Mucosa of rectum (tissue), 2 donors: ENCODE measurements at regions not wholly inside any gene's neighbourhood (a gene's known extent, or its start where the extent isn't known, plus 50 kb on each side); places are given as distances from the start of the nearest gene placed in this dataset.

Experiments
- H3K27ac ChIP-seq, 2 donors: one replicate each; pipeline ENCODE4 v1.7.0; 2013; ENCODE audit warnings: inconsistent platforms in 2 of 2, low read depth in 2 of 2, low read length in 2 of 2
- H3K27me3 ChIP-seq, 2 donors: one replicate each; pipeline ENCODE4 v1.7.0; 2013; ENCODE audit warnings: low read length in 2 of 2; ENCODE audit not compliant: control insufficient read depth in 2 of 2, insufficient read depth in 2 of 2
- H3K36me3 ChIP-seq, 2 donors: one replicate each; pipeline ENCODE4 v1.7.0; 2013; ENCODE audit warnings: low read length in 2 of 2; ENCODE audit not compliant: control insufficient read depth in 2 of 2, insufficient read depth in 2 of 2
- H3K4me1 ChIP-seq, 2 donors: one replicate each; pipeline ENCODE4 v1.7.0; 2013; ENCODE audit warnings: low read length in 2 of 2, mild to moderate bottlenecking in 1 of 2; ENCODE audit not compliant: control insufficient read depth in 2 of 2, insufficient read depth in 2 of 2
- H3K4me3 ChIP-seq, 2 donors: one replicate each; pipeline ENCODE4 v1.7.0; 2013; ENCODE audit warnings: low read length in 2 of 2
- H3K9ac ChIP-seq, 2 donors: one replicate each; pipeline ENCODE4 v1.7.0; 2013; ENCODE audit warnings: low read length in 2 of 2, low read depth in 1 of 2, mild to moderate bottlenecking in 1 of 2
- H3K9me3 ChIP-seq, 2 donors: one replicate each; pipeline ENCODE4 v1.7.0; 2013; ENCODE audit warnings: low read length in 2 of 2; ENCODE audit not compliant: control insufficient read depth in 2 of 2
- donor health status: healthy.
- donor health status: Normal muscosa, but diverticular disease.

DNA sequence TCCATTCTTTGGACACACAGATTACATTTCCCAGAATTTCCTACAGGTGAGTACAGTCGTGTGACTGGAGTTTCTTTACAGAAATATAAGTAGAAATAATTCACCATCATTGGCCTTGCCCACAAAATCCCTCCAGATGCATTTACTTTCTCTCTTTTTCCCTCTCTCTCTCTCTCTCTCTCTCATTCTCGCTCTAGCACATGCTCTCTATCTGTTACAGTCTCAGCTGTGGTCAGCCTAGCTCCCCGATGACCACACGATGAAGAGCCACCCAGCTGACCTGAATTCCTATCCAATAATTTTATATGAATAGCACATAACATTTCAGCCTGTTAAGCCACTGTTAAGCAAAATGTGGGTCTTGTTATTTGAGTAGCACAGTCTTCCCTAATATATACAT is 507.9 kb downstream of the PCDH7 start:
- Histone ChIP-seq H3K9ac (no peak overlapping the region), H3K4me3 (no peak overlapping the region), H3K9me3 (no peaks in the 10 kb centered on the region), H3K4me1 (no peaks in the 10 kb centered on the region), H3K27me3 (no peaks in the 10 kb centered on the region), H3K27ac (no peak overlapping the region), H3K36me3 (no peaks in the 10 kb centered on the region)

DNA sequence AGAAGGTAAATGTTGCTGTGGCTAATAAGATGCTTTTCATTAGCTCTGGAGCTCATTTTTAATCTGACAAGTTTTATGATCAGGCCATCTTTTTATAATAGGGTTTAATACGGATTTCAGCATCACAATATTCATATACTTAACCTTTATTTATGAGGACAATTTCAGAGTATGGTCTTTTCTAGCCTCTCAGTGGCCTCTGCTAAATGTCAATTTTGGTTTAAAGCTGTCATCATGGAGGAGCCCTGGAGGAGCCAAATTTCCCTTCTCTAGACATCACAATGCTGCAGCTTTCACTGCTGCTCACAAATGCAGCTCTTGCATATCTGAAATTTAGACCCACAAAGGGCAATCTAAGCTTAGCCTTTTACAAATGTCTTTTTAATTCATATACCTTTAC is 510.4 kb downstream of the PCDH7 start:
- H3K9ac ChIP-seq, result no peak overlapping the region
- H3K9me3 ChIP-seq, result no peaks in the 10 kb centered on the region
- H3K27ac ChIP-seq, result no peak overlapping the region
- no peaks in the 10 kb centered on the region for H3K27me3 ChIP-seq
- no peak overlapping the region for H3K4me3 ChIP-seq
- no peaks in the 10 kb centered on the region for H3K36me3 ChIP-seq
- no peaks in the 10 kb centered on the region for H3K4me1 ChIP-seq

DNA sequence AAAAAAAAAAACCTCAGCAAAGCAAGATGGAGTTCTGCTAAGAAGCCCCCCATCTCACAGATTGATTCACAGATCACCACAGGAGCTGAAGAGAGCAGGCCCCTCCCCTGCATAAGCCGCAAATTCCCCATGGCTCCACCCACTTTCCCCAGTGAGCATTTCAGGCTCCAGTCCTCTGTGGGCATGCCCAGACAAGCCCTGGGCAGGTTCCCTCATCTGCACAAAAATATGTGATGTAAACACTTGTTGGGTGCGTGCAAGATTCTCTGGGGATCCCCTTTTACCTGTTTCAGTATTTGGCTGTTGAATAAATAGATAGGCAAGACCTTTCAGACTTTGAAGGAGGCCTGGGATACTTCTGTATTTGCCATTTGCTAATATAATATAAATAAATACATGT is 514.3 kb downstream of the PCDH7 start:
- no peak overlapping the region for H3K9ac ChIP-seq
- H3K4me1 ChIP-seq, result no peaks in the 10 kb centered on the region
- H3K27ac ChIP-seq, result no peak overlapping the region
- no peaks in the 10 kb centered on the region for H3K27me3 ChIP-seq
- H3K36me3 ChIP-seq, result no peaks in the 10 kb centered on the region
- no peaks in the 10 kb centered on the region for H3K9me3 ChIP-seq
- H3K4me3 ChIP-seq, result no peak overlapping the region

DNA sequence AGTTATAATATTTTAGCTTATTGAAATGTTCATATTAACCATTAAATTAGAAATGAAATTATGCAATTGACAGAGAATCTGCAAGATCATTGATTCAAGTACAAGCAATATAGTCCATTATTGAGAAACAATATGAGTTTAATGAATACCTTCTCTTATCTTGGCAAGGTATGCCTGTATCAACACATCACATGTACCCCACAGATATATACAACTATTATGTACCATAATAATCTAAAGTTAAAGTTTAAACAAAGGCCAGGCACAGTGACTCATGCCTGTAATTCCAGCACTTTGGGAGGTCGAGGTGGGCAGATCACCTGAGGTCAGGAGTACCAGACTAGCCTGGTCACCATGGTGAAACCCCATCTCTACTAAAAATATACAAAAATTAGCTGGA is 514.7 kb downstream of the PCDH7 start:
- H3K9me3 ChIP-seq, result no peaks in the 10 kb centered on the region
- H3K36me3 ChIP-seq, result no peaks in the 10 kb centered on the region
- H3K9ac ChIP-seq, result no peak overlapping the region
- no peaks in the 10 kb centered on the region for H3K27me3 ChIP-seq
- no peaks in the 10 kb centered on the region for H3K4me1 ChIP-seq
- H3K27ac ChIP-seq, result no peak overlapping the region
- H3K4me3 ChIP-seq, result no peak overlapping the region

DNA sequence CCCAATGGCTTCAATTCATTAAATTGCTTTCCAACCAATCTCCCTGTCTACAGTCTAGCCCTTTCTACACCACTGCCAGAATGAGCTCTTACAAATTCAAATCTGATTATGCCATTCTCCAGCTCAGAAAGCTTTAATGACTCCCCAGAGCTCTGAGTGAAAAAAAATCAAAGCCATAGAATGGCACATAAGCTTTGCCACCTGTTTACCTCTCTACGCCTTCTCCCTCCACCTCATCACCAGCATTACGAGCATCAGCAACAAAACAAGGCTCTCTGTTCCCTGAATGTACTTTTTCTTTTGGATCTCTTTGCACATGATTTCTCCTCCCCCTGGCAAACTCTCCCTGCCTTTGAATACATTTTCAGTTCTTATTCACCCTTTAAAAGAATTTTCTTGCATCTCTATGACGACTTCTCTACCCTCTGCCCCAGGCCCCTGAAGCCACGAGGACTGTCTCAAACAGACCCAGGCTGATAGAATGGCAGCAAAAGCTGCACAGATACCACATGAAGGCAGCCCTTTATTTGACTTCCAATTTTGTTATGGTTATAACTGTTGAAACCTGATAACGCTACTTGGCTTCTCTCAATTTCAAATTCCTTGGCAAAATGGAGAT is 516.0 kb downstream of the PCDH7 start:
- Histone ChIP-seq H3K27ac (no peak overlapping the region), H3K4me1 (no peaks in the 10 kb centered on the region), H3K9me3 (no peaks in the 10 kb centered on the region), H3K36me3 (no peaks in the 10 kb centered on the region), H3K4me3 (no peak overlapping the region), H3K27me3 (no peaks in the 10 kb centered on the region), H3K9ac (no peak overlapping the region)

DNA sequence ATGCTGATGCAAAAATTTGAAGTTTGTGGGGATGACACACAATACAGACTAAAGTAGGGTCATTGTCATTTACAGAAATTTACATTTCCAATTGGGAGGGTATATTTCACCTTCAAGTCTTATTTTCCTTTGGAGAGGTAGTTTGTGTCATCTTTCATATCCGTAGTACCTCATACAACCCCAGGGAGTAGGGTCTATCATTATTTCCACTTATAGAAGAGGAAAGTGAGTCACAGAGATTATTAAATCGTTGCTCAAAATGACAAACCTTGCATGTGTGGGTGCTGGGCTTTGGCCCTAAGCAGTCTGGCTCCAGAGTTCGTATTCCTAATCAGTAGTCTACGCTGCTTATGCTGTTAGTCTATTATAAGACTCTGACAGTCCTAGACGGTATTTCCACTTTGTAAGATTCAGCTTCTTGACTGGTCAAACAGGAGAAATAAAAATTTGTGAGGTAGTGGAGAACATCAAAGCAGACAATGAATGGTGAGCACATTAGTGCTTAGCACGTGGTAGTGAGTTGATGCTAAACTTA is 516.5 kb downstream of the PCDH7 start:
- Histone ChIP-seq H3K27ac (no peak overlapping the region), H3K4me1 (no peaks in the 10 kb centered on the region), H3K27me3 (no peaks in the 10 kb centered on the region), H3K9ac (no peak overlapping the region), H3K9me3 (no peaks in the 10 kb centered on the region), H3K36me3 (no peaks in the 10 kb centered on the region), H3K4me3 (no peak overlapping the region)

DNA sequence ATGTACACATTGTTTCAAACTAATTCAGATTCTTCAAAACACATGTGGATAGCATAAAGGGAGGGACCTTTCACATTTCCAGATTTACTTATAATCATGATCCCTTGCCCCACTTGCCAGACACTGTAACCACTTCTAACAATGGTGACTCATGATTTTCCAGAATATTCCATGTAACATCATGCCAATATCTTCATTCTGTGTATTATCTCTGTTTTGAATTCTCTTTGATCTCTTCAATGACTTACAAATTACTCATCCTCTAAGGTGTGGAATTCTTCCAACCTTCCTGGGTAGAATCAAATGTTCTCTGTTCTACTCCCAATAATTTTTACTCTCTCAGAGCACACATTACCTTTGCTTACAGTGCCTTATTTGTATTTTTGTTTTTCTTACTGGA is 517.1 kb downstream of the PCDH7 start:
- H3K27ac ChIP-seq, result no peak overlapping the region
- no peak overlapping the region for H3K9ac ChIP-seq
- no peaks in the 10 kb centered on the region for H3K27me3 ChIP-seq
- no peak overlapping the region for H3K4me3 ChIP-seq
- H3K36me3 ChIP-seq, result no peaks in the 10 kb centered on the region
- no peaks in the 10 kb centered on the region for H3K9me3 ChIP-seq
- no peaks in the 10 kb centered on the region for H3K4me1 ChIP-seq

DNA sequence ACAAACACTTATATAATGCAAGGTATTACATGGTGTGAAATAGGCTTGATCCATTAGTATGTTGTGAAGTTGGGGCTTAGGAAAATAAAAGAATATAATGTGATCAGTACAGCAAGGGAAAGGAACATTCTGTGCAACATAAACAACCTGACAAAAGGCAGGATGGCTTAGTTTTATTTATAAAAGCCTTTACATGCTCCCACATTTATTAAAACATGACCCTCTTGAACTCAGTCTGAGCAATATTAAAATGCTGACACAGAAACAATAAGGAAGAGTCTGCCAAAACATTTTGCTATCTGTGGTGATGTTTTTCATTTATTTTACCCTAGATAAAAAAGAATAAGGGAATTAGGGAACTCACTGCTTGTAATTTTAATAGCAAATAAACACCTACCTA is 519.7 kb downstream of the PCDH7 start:
- Histone ChIP-seq H3K27me3 (no peaks in the 10 kb centered on the region), H3K4me1 (no peaks in the 10 kb centered on the region), H3K9ac (no peak overlapping the region), H3K36me3 (no peaks in the 10 kb centered on the region), H3K9me3 (no peaks in the 10 kb centered on the region), H3K4me3 (no peak overlapping the region), H3K27ac (no peak overlapping the region)

DNA sequence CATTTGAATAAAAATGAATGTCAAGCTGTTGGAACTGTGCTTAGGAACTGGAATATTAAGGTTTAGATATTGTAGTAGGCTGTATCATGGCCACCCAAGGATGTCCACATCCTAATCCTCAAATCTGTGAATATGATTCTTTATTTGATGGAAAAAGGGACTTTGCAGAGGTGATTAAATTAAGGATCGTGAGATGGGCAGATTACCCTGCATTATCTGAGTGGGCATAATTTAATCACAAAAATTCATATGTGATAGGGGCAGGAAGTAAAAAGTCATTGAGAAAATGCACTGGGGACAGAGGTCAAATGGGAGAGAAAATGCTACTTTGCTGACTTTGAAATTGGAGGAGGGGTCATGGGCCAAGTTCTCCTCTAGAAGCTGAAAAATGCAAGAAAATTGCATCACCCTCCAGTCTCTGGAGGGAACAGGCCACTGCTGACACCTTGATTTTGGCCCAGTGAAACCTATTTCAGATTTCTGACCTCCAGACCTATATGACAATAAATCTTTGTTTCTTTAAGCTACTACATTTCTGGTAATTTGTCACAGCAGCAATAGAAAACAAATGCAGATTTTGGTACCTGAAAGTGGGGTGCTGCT is 521.4 kb downstream of the PCDH7 start:
- no peak overlapping the region for H3K4me3 ChIP-seq
- no peaks in the 10 kb centered on the region for H3K4me1 ChIP-seq
- H3K36me3 ChIP-seq, result no peaks in the 10 kb centered on the region
- no peak overlapping the region for H3K27ac ChIP-seq
- no peaks in the 10 kb centered on the region for H3K9me3 ChIP-seq
- H3K27me3 ChIP-seq, result no peaks in the 10 kb centered on the region
- H3K9ac ChIP-seq, result no peak overlapping the region

DNA sequence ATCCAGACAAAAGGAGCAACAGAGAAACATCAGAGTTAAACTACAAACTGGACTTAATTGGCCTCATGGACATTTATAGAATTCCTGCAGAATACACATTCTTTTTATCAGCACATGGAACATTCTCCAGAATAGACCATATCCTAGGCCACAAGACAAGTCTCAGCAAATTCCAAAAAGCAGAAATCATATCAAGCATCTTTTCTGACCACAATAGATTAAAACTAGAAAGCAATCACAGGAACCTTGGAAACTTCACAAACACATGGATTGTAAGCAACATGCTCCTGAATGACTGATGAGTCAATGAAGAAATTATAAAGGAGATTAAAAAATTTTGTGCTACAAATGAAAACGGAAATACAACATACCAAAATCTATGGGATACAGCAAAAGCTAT is 526.7 kb downstream of the PCDH7 start:
- H3K4me1 ChIP-seq, result no peaks in the 10 kb centered on the region
- H3K9ac ChIP-seq, result no peak overlapping the region
- no peak overlapping the region for H3K27ac ChIP-seq
- no peaks in the 10 kb centered on the region for H3K9me3 ChIP-seq
- no peaks in the 10 kb centered on the region for H3K27me3 ChIP-seq
- H3K36me3 ChIP-seq, result no peaks in the 10 kb centered on the region
- no peak overlapping the region for H3K4me3 ChIP-seq
